ENCODE measurements at regions not wholly inside any gene's neighbourhood (a gene's known extent, or its start where the extent isn't known, plus 50 kb on each side); places are given as distances from the start of the nearest gene placed in this dataset.

- WGBS, 5 donors: 47 to 67% (median 60%) methylated on average over 1 of the region's 1 CpG
- peaks cover 0 to 25% (median 23%) of the 10 kb centered on the region in 8 donors for H3K9me3 ChIP-seq
- TF ChIP-seq POLR2AphosphoS5 (IDR thresholded peaks at IDR 0.05) (no peak), POLR2A (IDR thresholded peaks at IDR 0.05) (no peak)
- TF ChIP-seq, protein P1, sequence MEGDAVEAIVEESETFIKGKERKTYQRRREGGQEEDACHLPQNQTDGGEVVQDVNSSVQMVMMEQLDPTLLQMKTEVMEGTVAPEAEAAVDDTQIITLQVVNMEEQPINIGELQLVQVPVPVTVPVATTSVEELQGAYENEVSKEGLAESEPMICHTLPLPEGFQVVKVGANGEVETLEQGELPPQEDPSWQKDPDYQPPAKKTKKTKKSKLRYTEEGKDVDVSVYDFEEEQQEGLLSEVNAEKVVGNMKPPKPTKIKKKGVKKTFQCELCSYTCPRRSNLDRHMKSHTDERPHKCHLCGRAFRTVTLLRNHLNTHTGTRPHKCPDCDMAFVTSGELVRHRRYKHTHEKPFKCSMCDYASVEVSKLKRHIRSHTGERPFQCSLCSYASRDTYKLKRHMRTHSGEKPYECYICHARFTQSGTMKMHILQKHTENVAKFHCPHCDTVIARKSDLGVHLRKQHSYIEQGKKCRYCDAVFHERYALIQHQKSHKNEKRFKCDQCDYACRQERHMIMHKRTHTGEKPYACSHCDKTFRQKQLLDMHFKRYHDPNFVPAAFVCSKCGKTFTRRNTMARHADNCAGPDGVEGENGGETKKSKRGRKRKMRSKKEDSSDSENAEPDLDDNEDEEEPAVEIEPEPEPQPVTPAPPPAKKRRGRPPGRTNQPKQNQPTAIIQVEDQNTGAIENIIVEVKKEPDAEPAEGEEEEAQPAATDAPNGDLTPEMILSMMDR (IDR thresholded peaks at IDR 0.05 in 8 of 11, conservative IDR thresholded peaks at IDR 0.05 in 3 of 11): no peak
- no peak for DNase-seq
- H3K36me3 ChIP-seq: no peaks in the 10 kb centered on the region
- peaks cover 0 to 5% (median 3%) of the 10 kb centered on the region in 6 donors for H3K4me1 ChIP-seq
- H3K27me3 ChIP-seq (replicated peaks in 1 of 7): no peaks in the 10 kb centered on the region
- no peak overlapping the region for H3K4me3 ChIP-seq
- intact Hi-C loops (cut with DNase I; ENCODE audit: low total_unique reads): no loop called here
- no peak overlapping the region for H3K27ac ChIP-seq
Measured at GRCh38 chr5:159478950-159479349, 148.7 kb upstream of the IL12B start.

DNA sequence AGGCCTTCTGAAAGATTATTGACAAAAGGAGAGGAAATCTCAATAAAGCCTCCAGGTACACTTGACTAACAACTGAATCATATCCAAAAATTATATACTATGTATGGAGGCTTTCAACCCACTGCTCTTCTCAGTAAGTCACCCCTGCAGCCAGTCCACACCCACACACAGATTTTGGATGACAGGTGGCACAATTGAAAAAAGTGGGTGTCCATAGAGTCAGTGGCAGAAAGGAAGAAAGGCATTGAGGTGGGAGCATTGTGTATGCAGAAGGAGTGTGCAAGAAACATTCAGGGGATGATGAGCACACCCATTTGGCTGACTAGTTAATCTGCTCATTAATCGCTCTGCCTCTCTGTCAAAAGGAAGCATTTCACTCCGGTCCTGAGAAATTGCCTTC lies 150.6 kb upstream of the IL12B start:
- no peak for TF ChIP-seq POLR2A (IDR thresholded peaks at IDR 0.05)
- no peak for TF ChIP-seq POLR2AphosphoS5 (IDR thresholded peaks at IDR 0.05)
- TF ChIP-seq, protein P1 (IDR thresholded peaks at IDR 0.05 in 8 of 11, conservative IDR thresholded peaks at IDR 0.05 in 3 of 11): no peak
- Histone ChIP-seq H3K27ac (no peak overlapping the region), H3K4me3 (no peak overlapping the region), H3K36me3 (no peaks in the 10 kb centered on the region), H3K4me1 (peaks cover 0 to 5% (median 3%) of the 10 kb centered on the region in 6 donors), H3K9me3 (peaks cover 0 to 6% (median 4%) of the 10 kb centered on the region in 8 donors), H3K27me3 (replicated peaks in 1 of 7) (no peaks in the 10 kb centered on the region)
- no peak for DNase-seq
- intact Hi-C loops (cut with DNase I; ENCODE audit: low total_unique reads): no loop called here
- 92 to 98% (median 96%) methylated on average over 2 of the region's 2 CpGs for WGBS, 5 donors

DNA sequence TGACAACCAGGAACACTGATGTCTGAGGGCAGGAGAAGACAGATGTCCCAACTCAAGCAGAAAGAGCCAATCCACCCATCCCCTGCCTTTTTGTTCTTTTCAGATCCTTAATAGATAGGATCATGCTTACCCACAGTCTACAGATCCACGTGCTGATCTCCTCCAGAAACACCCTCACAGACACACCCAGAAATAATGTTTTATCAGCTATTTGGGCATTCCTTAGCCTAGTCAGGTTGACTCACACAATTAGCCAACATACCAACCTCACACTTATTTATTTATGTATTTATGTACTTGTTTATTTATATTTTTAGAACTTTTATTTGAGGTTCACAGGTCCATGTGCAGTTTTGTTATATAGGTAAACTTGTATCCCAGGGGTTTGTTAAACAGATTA lies 151.5 kb upstream of the IL12B start:
- TF ChIP-seq, protein P1 (IDR thresholded peaks at IDR 0.05 in 8 of 11, conservative IDR thresholded peaks at IDR 0.05 in 3 of 11): no peak
- no peak for TF ChIP-seq POLR2A (IDR thresholded peaks at IDR 0.05)
- TF ChIP-seq POLR2AphosphoS5 (IDR thresholded peaks at IDR 0.05): no peak

DNA sequence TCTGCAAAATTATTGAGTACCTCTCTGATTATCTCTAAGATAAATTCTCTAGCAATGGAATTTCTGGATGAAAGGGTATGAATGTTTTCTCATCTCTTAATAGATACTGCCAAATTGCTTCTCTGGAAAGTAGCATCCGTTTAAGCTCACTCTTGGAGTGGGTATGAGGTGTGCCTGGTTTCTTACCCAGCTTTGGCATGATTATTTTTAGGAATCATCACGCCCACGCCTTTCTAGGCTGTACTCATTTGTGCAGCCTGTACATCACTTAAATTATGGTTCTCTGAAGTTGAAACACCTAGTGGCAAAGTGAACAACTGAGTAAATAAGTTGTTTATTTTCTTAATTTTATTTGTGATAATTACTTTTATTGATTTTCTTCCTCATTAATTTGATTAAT lies 156.5 kb upstream of the IL12B start:
- no peak for TF ChIP-seq POLR2A (IDR thresholded peaks at IDR 0.05)
- TF ChIP-seq POLR2AphosphoS5 (IDR thresholded peaks at IDR 0.05): no peak
- TF ChIP-seq, protein P1 (IDR thresholded peaks at IDR 0.05 in 8 of 11, conservative IDR thresholded peaks at IDR 0.05 in 3 of 11): no peak

More for the DNA sequence above, 151.5 kb upstream of the IL12B start:
- no peak for DNase-seq
- Histone ChIP-seq H3K4me1 (peaks cover 0 to 5% (median 3%) of the 10 kb centered on the region in 6 donors), H3K9me3 (no peaks in the 10 kb centered on the region), H3K27ac (no peak overlapping the region), H3K36me3 (no peaks in the 10 kb centered on the region), H3K4me3 (no peak overlapping the region), H3K27me3 (replicated peaks in 1 of 7) (no peaks in the 10 kb centered on the region)
- 83 to 95% (median 85%) methylated on average over 1 of the region's 1 CpG for WGBS, 5 donors
- intact Hi-C loops (cut with DNase I; ENCODE audit: low total_unique reads): no loop called here

More for the DNA sequence above, 156.5 kb upstream of the IL12B start:
- no peak overlapping the region for H3K4me3 ChIP-seq
- WGBS, 5 donors: 89 to 94% (median 91%) methylated on average over 3 of the region's 3 CpGs
- intact Hi-C loops (cut with DNase I; ENCODE audit: low total_unique reads): no loop called here
- no peaks in the 10 kb centered on the region for H3K27me3 ChIP-seq (replicated peaks in 1 of 7)
- H3K27ac ChIP-seq: no peak overlapping the region
- no peaks in the 10 kb centered on the region for H3K4me1 ChIP-seq
- H3K9me3 ChIP-seq: no peaks in the 10 kb centered on the region
- no peak for DNase-seq
- H3K36me3 ChIP-seq: no peaks in the 10 kb centered on the region
